ENCODE measurements at regions not wholly inside any gene's neighbourhood (a gene's known extent, or its start where the extent isn't known, plus 50 kb on each side); places are given as distances from the start of the nearest gene placed in this dataset.

DNA sequence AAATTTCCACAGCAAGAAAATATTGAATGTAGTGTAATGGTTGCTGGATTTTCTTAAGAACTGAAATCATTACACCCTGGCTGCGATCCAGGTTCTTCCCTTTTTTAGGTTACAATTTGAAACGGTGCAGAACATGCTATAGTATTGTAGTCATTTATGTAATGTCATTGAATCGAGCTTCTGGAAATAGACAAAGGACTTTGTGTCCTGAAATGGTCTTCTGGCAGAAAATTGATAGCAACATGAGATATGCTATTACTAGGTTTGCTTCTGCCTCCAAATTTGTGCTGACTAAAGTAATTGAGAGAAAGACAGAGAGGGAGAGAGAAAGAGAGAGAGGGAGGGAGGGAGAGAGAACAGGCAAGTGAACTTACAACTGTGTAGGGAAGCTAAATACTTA is 146.2 kb upstream of the NFIA start:
- Histone ChIP-seq H3K79me2 (ENCODE audit: insufficient read depth, low read length) (no peaks in the 10 kb centered on the region), H3K9ac (ENCODE audit: insufficient read depth, low read length, poor library complexity, severe bottlenecking) (no peak overlapping the region), H4K20me1 (ENCODE audit: insufficient read depth, low read length) (no peaks in the 10 kb centered on the region), H3K4me3 (replicated peaks in 1 of 3; ENCODE audit: low read depth in 2 of 3, low read length in 3 of 3) (no peak overlapping the region), H3K27me3 (ENCODE audit: control insufficient read depth in 2 of 2, insufficient read depth in 2 of 2, low read length in 2 of 2) (no peaks in the 10 kb centered on the region), H3K4me1 (ENCODE audit: control insufficient read depth in 1 of 2, insufficient read depth in 2 of 2, low read length in 2 of 2) (peaks cover 0 to 7% of the 10 kb centered on the region in 2 donors), H3K9me3 (replicated peaks in 1 of 2; ENCODE audit: control insufficient read depth in 1 of 2, insufficient read depth in 1 of 2, low read length in 2 of 2) (no peaks in the 10 kb centered on the region), H3K4me2 (replicated peaks; ENCODE audit: extremely low read depth, low read length, poor library complexity, severe bottlenecking) (no peak overlapping the region), H3K36me3 (replicated peaks in 1 of 2; ENCODE audit: control insufficient read depth in 1 of 2, insufficient read depth in 2 of 2, low read length in 2 of 2) (no peaks in the 10 kb centered on the region), H2AFZ (ENCODE audit: insufficient read depth, low read depth, low read length, poor library complexity, severe bottlenecking) (no peak overlapping the region), H3K27ac (ENCODE audit: low read depth in 1 of 2, low read length in 2 of 2) (no peak overlapping the region)
- intact Hi-C loops (cut with micrococcal nuclease): no loop called here
- DNase-seq: no peak
- Mint-ChIP-seq H3K27ac (peak overlapping the region in 1 of 7 donors; percentile 4), H3K9me3 (peaks cover 0 to 2% (median 0%) of the 10 kb centered on the region in 7 donors), H3K36me3 (no peaks in the 10 kb centered on the region), H3K4me3 (no peak overlapping the region), H3K27me3 (ENCODE audit: low read depth in 3 of 3) (peaks cover 0 to 3% (median 2%) of the 10 kb centered on the region in 3 donors), H3K4me1 (peaks cover 17% of the 10 kb centered on the region)
- TF ChIP-seq, protein P1, sequence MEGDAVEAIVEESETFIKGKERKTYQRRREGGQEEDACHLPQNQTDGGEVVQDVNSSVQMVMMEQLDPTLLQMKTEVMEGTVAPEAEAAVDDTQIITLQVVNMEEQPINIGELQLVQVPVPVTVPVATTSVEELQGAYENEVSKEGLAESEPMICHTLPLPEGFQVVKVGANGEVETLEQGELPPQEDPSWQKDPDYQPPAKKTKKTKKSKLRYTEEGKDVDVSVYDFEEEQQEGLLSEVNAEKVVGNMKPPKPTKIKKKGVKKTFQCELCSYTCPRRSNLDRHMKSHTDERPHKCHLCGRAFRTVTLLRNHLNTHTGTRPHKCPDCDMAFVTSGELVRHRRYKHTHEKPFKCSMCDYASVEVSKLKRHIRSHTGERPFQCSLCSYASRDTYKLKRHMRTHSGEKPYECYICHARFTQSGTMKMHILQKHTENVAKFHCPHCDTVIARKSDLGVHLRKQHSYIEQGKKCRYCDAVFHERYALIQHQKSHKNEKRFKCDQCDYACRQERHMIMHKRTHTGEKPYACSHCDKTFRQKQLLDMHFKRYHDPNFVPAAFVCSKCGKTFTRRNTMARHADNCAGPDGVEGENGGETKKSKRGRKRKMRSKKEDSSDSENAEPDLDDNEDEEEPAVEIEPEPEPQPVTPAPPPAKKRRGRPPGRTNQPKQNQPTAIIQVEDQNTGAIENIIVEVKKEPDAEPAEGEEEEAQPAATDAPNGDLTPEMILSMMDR (IDR thresholded peaks at IDR 0.05): no peak
- no CpG with 5 or more reads among the region's 3 CpGs for WGBS (ENCODE audit: insufficient coverage)

DNA sequence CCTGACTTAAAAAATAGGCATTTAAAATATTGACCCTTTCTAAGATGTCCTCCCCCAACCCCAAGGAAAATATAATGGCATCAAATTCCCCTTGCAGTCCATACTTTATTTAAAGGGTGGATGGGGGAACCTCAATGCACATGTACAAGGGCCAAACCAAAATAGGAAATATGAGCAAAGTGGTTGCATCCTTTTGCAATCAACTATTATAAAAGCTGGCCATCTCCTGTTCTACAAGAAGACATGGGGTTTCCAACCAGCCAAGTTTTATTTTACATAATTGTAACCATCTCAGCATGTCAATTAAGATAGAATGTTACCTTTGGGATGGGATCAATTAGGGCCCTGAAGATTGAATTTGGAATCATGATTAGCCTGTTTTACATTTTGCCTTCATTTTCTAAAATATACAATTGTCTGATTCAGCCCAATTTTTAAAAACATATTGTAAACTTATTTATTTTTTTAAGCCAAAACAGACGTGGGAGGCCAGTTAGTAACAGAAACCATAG is 146.7 kb upstream of the NFIA start:
- Histone ChIP-seq H3K79me2 (ENCODE audit: insufficient read depth, low read length) (no peaks in the 10 kb centered on the region), H3K36me3 (replicated peaks in 1 of 2; ENCODE audit: control insufficient read depth in 1 of 2, insufficient read depth in 2 of 2, low read length in 2 of 2) (no peaks in the 10 kb centered on the region), H2AFZ (ENCODE audit: insufficient read depth, low read depth, low read length, poor library complexity, severe bottlenecking) (no peak overlapping the region), H4K20me1 (ENCODE audit: insufficient read depth, low read length) (no peaks in the 10 kb centered on the region), H3K27ac (ENCODE audit: low read depth in 1 of 2, low read length in 2 of 2) (no peak overlapping the region), H3K4me2 (replicated peaks; ENCODE audit: extremely low read depth, low read length, poor library complexity, severe bottlenecking) (no peak overlapping the region), H3K27me3 (ENCODE audit: control insufficient read depth in 2 of 2, insufficient read depth in 2 of 2, low read length in 2 of 2) (no peaks in the 10 kb centered on the region), H3K9me3 (replicated peaks in 1 of 2; ENCODE audit: control insufficient read depth in 1 of 2, insufficient read depth in 1 of 2, low read length in 2 of 2) (no peaks in the 10 kb centered on the region), H3K9ac (ENCODE audit: insufficient read depth, low read length, poor library complexity, severe bottlenecking) (no peak overlapping the region), H3K4me3 (replicated peaks in 1 of 3; ENCODE audit: low read depth in 2 of 3, low read length in 3 of 3) (no peak overlapping the region), H3K4me1 (ENCODE audit: control insufficient read depth in 1 of 2, insufficient read depth in 2 of 2, low read length in 2 of 2) (peaks cover 0 to 7% of the 10 kb centered on the region in 2 donors)
- Mint-ChIP-seq H3K9me3 (peaks cover 0 to 2% (median 0%) of the 10 kb centered on the region in 7 donors), H3K27ac (no peak overlapping the region), H3K4me3 (no peak overlapping the region), H3K27me3 (ENCODE audit: low read depth in 3 of 3) (peaks cover 0 to 3% (median 2%) of the 10 kb centered on the region in 3 donors), H3K4me1 (peaks cover 19% of the 10 kb centered on the region), H3K36me3 (no peaks in the 10 kb centered on the region)
- intact Hi-C loops (cut with micrococcal nuclease): no loop called here
- TF ChIP-seq, protein P1 (IDR thresholded peaks at IDR 0.05): no peak
- DNase-seq: no peak
- no CpG with 5 or more reads among the region's 1 CpG for WGBS (ENCODE audit: insufficient coverage)
